ENCODE measurements at regions not wholly inside any gene's neighbourhood (a gene's known extent, or its start where the extent isn't known, plus 50 kb on each side); places are given as distances from the start of the nearest gene placed in this dataset.

DNA sequence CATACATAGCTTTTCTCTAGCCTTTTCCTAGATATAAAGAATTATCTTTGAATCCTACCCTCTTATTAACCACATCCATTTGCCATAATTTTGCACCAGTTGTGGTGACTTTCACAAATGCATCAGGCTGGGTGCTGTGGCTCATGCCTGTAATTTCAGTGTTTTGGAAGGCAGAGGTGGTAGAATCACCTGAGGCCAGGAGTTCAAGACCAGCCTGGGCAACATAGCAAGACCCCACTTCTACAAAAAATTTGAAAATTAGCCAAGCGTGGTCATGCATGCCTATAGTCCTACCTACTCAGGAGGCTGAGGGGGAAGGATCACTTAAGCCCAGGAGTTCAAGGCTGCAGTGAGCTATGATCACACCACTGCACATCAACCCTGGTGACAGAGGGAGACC lies 672.4 kb upstream of the CHAC2 start:
- TF ChIP-seq, protein P1, sequence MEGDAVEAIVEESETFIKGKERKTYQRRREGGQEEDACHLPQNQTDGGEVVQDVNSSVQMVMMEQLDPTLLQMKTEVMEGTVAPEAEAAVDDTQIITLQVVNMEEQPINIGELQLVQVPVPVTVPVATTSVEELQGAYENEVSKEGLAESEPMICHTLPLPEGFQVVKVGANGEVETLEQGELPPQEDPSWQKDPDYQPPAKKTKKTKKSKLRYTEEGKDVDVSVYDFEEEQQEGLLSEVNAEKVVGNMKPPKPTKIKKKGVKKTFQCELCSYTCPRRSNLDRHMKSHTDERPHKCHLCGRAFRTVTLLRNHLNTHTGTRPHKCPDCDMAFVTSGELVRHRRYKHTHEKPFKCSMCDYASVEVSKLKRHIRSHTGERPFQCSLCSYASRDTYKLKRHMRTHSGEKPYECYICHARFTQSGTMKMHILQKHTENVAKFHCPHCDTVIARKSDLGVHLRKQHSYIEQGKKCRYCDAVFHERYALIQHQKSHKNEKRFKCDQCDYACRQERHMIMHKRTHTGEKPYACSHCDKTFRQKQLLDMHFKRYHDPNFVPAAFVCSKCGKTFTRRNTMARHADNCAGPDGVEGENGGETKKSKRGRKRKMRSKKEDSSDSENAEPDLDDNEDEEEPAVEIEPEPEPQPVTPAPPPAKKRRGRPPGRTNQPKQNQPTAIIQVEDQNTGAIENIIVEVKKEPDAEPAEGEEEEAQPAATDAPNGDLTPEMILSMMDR (IDR thresholded peaks at IDR 0.05; ENCODE audit: low read length, missing control alignments) = no peak
- DNase-seq (ENCODE audit: low read depth) = no peak
- H3K4me3 ChIP-seq (replicated peaks; ENCODE audit: low read depth, low read length) = no peak overlapping the region

DNA sequence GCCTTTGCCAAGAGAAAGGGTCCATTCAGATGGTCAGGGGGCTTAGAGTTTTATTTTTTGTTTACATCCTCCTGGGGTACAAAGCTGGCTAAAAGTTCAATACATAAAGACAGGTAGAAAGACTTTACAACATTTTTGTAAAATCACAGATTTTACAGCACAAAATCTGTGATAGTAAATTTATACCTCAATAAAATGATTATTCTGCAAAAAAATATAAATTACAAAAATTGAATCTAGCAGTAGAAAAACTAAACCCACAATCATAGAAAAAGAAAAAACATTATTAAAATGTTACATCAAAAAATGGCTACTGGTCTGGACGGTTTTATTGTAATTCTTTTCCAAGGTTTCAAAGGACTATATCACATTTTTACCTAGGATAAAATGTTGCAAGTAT lies 674.2 kb upstream of the CHAC2 start:
- no peak for DNase-seq (ENCODE audit: low read depth)
- no peak overlapping the region for H3K4me3 ChIP-seq (replicated peaks; ENCODE audit: low read depth, low read length)

DNA sequence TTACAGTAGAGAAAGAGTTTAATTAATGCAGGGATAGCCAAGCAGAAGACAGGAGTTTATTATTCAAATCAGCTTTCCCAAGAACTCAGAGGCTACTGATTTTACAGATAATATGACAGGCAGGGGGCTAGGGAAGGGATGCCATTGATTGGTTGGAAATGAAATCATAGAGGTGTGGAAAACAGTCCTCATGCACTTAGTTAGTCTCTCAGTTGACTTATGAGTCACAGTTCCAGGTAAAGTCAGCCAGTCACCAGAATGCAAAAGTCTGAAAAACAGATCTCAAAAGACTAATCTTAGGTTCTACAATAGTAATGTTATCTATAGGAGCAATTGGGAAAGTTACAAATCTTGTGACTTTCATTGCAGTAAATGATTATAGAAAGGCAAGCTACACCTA lies 676.4 kb upstream of the CHAC2 start:
- TF ChIP-seq, protein P1 (IDR thresholded peaks at IDR 0.05; ENCODE audit: low read length, missing control alignments) = no peak
- DNase-seq (ENCODE audit: low read depth) = no peak
- H3K4me3 ChIP-seq (replicated peaks; ENCODE audit: low read depth, low read length) = no peak overlapping the region

More for the DNA sequence above, 674.2 kb upstream of the CHAC2 start:
- TF ChIP-seq, protein P1 (IDR thresholded peaks at IDR 0.05; ENCODE audit: low read length, missing control alignments) = no peak

DNA sequence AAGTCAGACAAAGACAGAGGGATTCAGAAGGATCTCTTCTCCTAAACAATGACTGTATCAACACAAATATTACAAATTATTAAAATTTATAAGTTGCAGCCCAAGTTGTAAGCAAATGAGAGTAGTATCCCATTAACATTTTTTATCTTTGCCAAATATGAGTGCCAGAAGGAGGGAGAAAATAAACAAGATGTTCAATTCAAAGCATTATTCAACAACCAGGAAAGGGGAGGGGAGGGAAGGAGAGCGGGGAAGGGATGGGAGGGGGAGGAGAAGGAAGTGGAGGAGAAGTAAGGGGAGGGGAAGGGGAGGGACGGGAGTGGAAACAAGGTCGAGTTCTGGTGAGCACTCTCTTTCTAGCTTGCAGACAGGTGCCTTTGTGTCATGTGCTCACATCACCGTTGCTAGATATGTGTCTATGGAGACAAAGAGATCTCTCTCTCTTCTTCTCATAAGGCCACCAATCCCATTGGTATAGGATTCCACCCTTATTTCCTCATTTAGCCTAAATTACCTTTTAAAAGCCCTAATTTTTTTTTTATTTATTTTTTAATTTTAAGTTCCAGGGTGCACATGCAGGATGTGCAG lies 679.6 kb upstream of the CHAC2 start:
- TF ChIP-seq, protein P1 (IDR thresholded peaks at IDR 0.05; ENCODE audit: low read length, missing control alignments) = no peak
- DNase-seq (ENCODE audit: low read depth) = no peak

DNA sequence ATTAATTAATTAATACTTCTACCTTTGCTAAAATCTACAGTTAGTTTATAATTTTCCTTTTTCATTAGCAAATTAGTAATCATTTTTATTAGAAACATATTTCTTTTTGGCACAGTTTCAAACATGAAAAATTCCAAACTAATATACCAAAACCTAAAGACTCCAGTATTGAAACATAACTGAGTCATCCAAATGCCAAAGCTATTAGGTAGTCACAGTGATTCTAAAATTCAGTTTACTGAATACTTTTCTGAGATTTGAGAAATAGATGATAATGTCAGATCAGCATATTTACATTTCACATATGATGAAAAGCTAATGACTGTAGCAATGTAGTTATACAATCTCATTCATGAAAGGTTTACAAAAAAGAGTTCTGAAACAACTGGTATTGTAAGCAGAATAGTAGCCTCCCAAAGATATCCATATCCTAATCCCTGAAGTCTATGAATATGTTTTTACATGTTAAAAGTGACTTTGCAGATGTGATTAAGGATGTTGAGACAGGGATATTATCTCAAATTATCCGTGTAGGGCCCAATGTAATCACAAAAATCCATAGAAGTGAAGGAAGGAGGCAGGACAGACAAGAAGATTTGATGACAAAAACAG lies 680.2 kb upstream of the CHAC2 start:
- TF ChIP-seq, protein P1 (IDR thresholded peaks at IDR 0.05; ENCODE audit: low read length, missing control alignments) = no peak
- no peak overlapping the region for H3K4me3 ChIP-seq (replicated peaks; ENCODE audit: low read depth, low read length)
- peak; percentile 58 for DNase-seq (ENCODE audit: low read depth)

More for the DNA sequence above, 679.6 kb upstream of the CHAC2 start:
- no peak overlapping the region for H3K4me3 ChIP-seq (replicated peaks; ENCODE audit: low read depth, low read length)

DNA sequence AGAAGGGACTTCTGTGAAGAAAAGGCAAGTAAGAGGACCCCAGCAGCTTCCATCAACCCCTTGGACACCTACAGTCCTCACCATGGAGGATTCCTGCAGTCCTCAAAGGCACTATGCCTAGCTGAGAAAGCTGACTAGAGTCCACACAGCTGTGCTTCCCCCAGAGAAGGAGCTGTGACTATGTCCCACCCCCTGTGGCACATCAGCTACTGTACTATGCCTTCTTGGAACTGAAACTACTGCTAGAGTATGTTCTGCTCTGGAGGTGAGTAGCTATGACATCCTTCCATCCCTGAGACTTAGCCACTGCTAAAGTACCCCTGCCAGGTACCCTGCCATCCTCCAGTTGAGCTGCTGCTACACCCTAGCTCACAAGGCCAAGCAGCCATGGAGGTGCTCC lies 690.2 kb upstream of the CHAC2 start:
- TF ChIP-seq, protein P1 (IDR thresholded peaks at IDR 0.05; ENCODE audit: low read length, missing control alignments) = no peak
- DNase-seq (ENCODE audit: low read depth) = no peak
- H3K4me3 ChIP-seq (replicated peaks; ENCODE audit: low read depth, low read length) = no peak overlapping the region

DNA sequence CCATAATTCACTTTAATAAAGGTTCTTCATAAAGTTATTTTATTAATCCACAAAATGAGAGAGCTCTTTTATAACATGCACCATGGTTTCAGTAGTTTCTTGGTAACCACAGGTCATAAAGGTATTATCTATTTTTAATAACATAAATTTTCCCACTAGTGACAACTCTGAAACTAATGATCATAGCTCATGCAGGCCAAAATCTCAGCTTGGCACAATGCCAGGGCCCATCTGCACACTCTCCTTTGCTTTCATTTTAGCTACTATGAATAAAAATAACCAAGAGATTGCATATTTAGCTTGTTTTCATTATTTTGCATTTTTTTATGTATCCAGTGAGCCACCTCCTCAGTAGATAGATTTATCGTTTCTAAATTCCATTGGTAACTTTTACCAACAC lies 691.8 kb upstream of the CHAC2 start:
- H3K4me3 ChIP-seq (replicated peaks; ENCODE audit: low read depth, low read length) = no peak overlapping the region
- no peak for DNase-seq (ENCODE audit: low read depth)
- TF ChIP-seq, protein P1 (IDR thresholded peaks at IDR 0.05; ENCODE audit: low read length, missing control alignments) = no peak
